CD4-positive, alpha-beta T cell (primary cell): ENCODE measurements at regions not wholly inside any gene's neighbourhood (a gene's known extent, or its start where the extent isn't known, plus 50 kb on each side); places are given as distances from the start of the nearest gene placed in this dataset.

Experiments
- ATAC-seq: fragments of 200-7000 bp; cut with Tn5 transposase; one replicate; pipeline ENCODE4 v1.10.0; 2022; ENCODE audit warnings: mild to moderate bottlenecking; ENCODE audit not compliant: poor library complexity
- CTCF ChIA-PET: fragments of 350-600 bp; sonication (Branson Sonifier 250); formaldehyde crosslinking; loops from one replicate; lab custom pipeline; 2021; ENCODE audit warnings: antibody characterized with exemption, inconsistent platforms; lab: Charles Lee
- POLR2A ChIA-PET: fragments of 350-600 bp; sonication (Branson Sonifier 250); formaldehyde crosslinking; loops from one replicate; lab custom pipeline; 2021; ENCODE audit warnings: antibody characterized with exemption, inconsistent platforms; lab: Charles Lee
- DNase-seq, 14 experiments: peaks; one replicate each; pipeline ENCODE4 v3.0.0-alpha.2; 2013 to 2020; ENCODE audit warnings: mixed read lengths in 2 of 14
- H3K27ac ChIP-seq, 2 donors: one replicate each; pipeline versions ENCODE4 v1.5.1 to v1.7.0; 2013; ENCODE audit warnings: low read length in 2 of 2, low read depth in 1 of 2, mild to moderate bottlenecking in 1 of 2
- H3K27me3 ChIP-seq, 2 experiments: 1 replicate in 1 of 2; 2 replicates in 1 of 2; pipeline versions ENCODE4 v1.6.1 to v1.7.0; 2013; ENCODE audit warnings: low read length in 2 of 2, control low read depth in 1 of 2, mild to moderate bottlenecking in 1 of 2, moderate library complexity in 1 of 2; ENCODE audit not compliant: insufficient read depth in 2 of 2, control insufficient read depth in 1 of 2
- H3K36me3 ChIP-seq: one replicate; pipeline ENCODE4 v1.6.1; 2013; ENCODE audit warnings: low read length, control low read depth; ENCODE audit not compliant: insufficient read depth
- H3K4me1 ChIP-seq: one replicate; pipeline ENCODE4 v1.6.1; 2013; ENCODE audit warnings: low read length, control low read depth; ENCODE audit not compliant: insufficient read depth
- H3K4me3 ChIP-seq: one replicate; pipeline ENCODE4 v1.5.1; 2013; ENCODE audit warnings: mild to moderate bottlenecking, low read length, moderate library complexity
- H3K9me3 ChIP-seq, 2 experiments: 1 replicate in 1 of 2; 2 replicates in 1 of 2; pipeline versions ENCODE4 v1.6.1 to v1.7.0; 2013; ENCODE audit warnings: low read length in 2 of 2, mild to moderate bottlenecking in 2 of 2, control low read depth in 1 of 2, moderate library complexity in 1 of 2; ENCODE audit not compliant: control insufficient read depth in 1 of 2, insufficient read depth in 1 of 2
- H3K27ac Mint-ChIP-seq: one replicate; pipeline ENCODE4 v1.8.0; 2020; ENCODE audit warnings: mixed read lengths
- H3K27me3 Mint-ChIP-seq: one replicate; pipeline ENCODE4 v1.8.0; 2021; ENCODE audit warnings: mixed read lengths
- H3K36me3 Mint-ChIP-seq: one replicate; pipeline ENCODE4 v1.8.0; 2021; ENCODE audit warnings: low read depth, mixed read lengths
- H3K4me1 Mint-ChIP-seq: one replicate; pipeline ENCODE4 v1.8.0; 2021; ENCODE audit warnings: low read depth, mixed read lengths
- H3K4me3 Mint-ChIP-seq: one replicate; pipeline ENCODE4 v1.8.0; 2020; ENCODE audit warnings: mild to moderate bottlenecking, mixed read lengths
- H3K9me3 Mint-ChIP-seq: one replicate; pipeline ENCODE4 v1.8.0; 2020; ENCODE audit warnings: mixed read lengths
- CTCF ChIP-seq: fragments of 200-600 bp; IDR thresholded peaks from one replicate; pipeline ENCODE4 v1.8.0; 2022; ENCODE audit warnings: antibody characterized with exemption, mild to moderate bottlenecking
- intact Hi-C, 2 experiments: fragments of 100-400 bp; cut with DNase I in 1 of 2; cut with micrococcal nuclease in 1 of 2; formaldehyde crosslinking; loops; one replicate each; pipeline versions ENCODE4 v1.15.1 to v1.9.0; 2023 to 2025; cut with DNase I, micrococcal nuclease

- Histone ChIP-seq H3K9me3 (no peaks in the 10 kb centered on the region), H3K27ac (no peak overlapping the region), H3K4me3 (no peak overlapping the region), H3K4me1 (no peaks in the 10 kb centered on the region), H3K36me3 (no peaks in the 10 kb centered on the region), H3K27me3 (no peaks in the 10 kb centered on the region)
- Mint-ChIP-seq H3K36me3 (no peaks in the 10 kb centered on the region), H3K4me1 (no peaks in the 10 kb centered on the region), H3K4me3 (no peak overlapping the region), H3K9me3 (no peaks in the 10 kb centered on the region), H3K27me3 (peaks cover 7% of the 10 kb centered on the region), H3K27ac (no peak overlapping the region)
- ATAC-seq (no peak), DNase-seq (no peak)
- ChIA-PET POLR2A (no interaction called here), CTCF (no interaction called here)
- intact Hi-C loops: loop anchor here in 1 of 2 experiments (10.0 kb wide), 1 partner anchor 656 kb away; no protein-coding TSS in a partner anchor
- no peak for TF ChIP-seq CTCF
These were observed 124.0 kb upstream of the LARP1 start for GRCh38 chr5:154631141-154631540.

DNA sequence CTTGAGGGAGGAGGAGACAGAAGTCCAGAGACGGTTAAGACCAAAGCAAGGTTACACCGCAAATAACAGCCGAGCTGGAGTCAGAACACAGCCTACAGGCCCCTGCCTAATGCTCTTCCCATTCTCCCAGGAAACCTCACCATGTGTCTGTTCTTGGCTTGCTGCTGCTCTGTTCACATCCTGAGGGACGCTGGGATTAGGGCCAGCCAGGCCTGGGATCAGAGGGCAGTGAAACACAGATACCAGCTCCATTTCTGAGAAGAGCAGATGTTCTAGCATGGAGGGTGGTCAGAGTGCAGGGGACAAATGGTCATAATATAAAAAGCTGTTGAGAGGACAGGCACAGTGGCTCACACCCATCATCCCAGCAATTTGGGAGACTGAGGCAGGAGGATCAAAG is 124.8 kb upstream of the LARP1 start:
- DNase-seq (no peak), ATAC-seq (no peak)
- H3K4me1 Mint-ChIP-seq: no peaks in the 10 kb centered on the region
- ChIA-PET POLR2A (no interaction called here), CTCF (no interaction called here)
- H3K9me3 Mint-ChIP-seq: no peaks in the 10 kb centered on the region
- no peaks in the 10 kb centered on the region for H3K27me3 ChIP-seq
- H3K4me3 ChIP-seq: no peak overlapping the region
- no peak overlapping the region for H3K4me3 Mint-ChIP-seq
- no peak for TF ChIP-seq CTCF
- no peaks in the 10 kb centered on the region for H3K36me3 ChIP-seq
- no peaks in the 10 kb centered on the region for H3K36me3 Mint-ChIP-seq
- peaks cover 7% of the 10 kb centered on the region for H3K27me3 Mint-ChIP-seq
- intact Hi-C loops: loop anchor here in 1 of 2 experiments (10.0 kb wide), 1 partner anchor 656 kb away; no protein-coding TSS in a partner anchor
- H3K4me1 ChIP-seq: no peaks in the 10 kb centered on the region
- no peak overlapping the region for H3K27ac ChIP-seq
- H3K27ac Mint-ChIP-seq: no peak overlapping the region
- no peaks in the 10 kb centered on the region for H3K9me3 ChIP-seq

GRCh38 chr5:154628685-154629084 is 126.5 kb upstream of the LARP1 start:
- Mint-ChIP-seq H3K36me3 (no peaks in the 10 kb centered on the region), H3K4me1 (no peaks in the 10 kb centered on the region), H3K9me3 (no peaks in the 10 kb centered on the region), H3K4me3 (no peak overlapping the region), H3K27me3 (peaks cover 6% of the 10 kb centered on the region), H3K27ac (no peak overlapping the region)
- no peak for DNase-seq
- no peaks in the 10 kb centered on the region for H3K4me1 ChIP-seq
- no peak overlapping the region for H3K4me3 ChIP-seq
- TF ChIP-seq CTCF: no peak
- no peak overlapping the region for H3K27ac ChIP-seq
- POLR2A ChIA-PET: no interaction called here
- no peaks in the 10 kb centered on the region for H3K9me3 ChIP-seq
- no peaks in the 10 kb centered on the region for H3K27me3 ChIP-seq
- H3K36me3 ChIP-seq: no peaks in the 10 kb centered on the region
- ATAC-seq: no peak
- intact Hi-C loops: no loop called here
- CTCF ChIA-PET: no interaction called here
